Heart right ventricle (tissue), 16 donors: ENCODE measurements at regions not wholly inside any gene's neighbourhood (a gene's known extent, or its start where the extent isn't known, plus 50 kb on each side); places are given as distances from the start of the nearest gene placed in this dataset.

ENCODE experiments used
- ATAC-seq, 8 donors: fragments of 200-7000 bp; cut with Tn5 transposase; one replicate each; pipeline ENCODE4 v1.9.1; 2020; ENCODE audit warnings: mild to moderate bottlenecking in 8 of 8, moderate library complexity in 8 of 8, moderate number of reproducible peaks in 1 of 8
- DNase-seq, 2 donors: peaks; one replicate each; pipeline ENCODE4 v3.0.0-alpha.2; 2020
- H3K27ac ChIP-seq, 10 donors: fragments of 200-600 bp; sonication (generic) in 2 of 10; one replicate each; pipeline versions ENCODE4 v1.5.0 to v1.8.0; 2020 to 2022; ENCODE audit warnings: mild to moderate bottlenecking in 3 of 10
- H3K27me3 ChIP-seq, 7 donors: fragments of 200-600 bp; one replicate each; pipeline ENCODE4 v1.8.0; 2021 to 2022; ENCODE audit warnings: mild to moderate bottlenecking in 2 of 7
- H3K36me3 ChIP-seq, 9 donors: fragments of 200-600 bp; sonication (generic) in 1 of 9; one replicate each; pipeline versions ENCODE4 v1.5.0 to v1.8.0; 2020 to 2022; ENCODE audit warnings: mild to moderate bottlenecking in 2 of 9
- H3K4me1 ChIP-seq, 9 donors: fragments of 200-600 bp; sonication (generic) in 1 of 9; one replicate each; pipeline versions ENCODE4 v1.5.0 to v1.8.0; 2020 to 2022; ENCODE audit warnings: mild to moderate bottlenecking in 4 of 9
- H3K4me3 ChIP-seq, 10 donors: fragments of 200-600 bp; sonication (generic) in 2 of 10; one replicate each; pipeline versions ENCODE4 v1.5.0 to v1.8.0; 2020 to 2022; ENCODE audit warnings: mild to moderate bottlenecking in 7 of 10, moderate library complexity in 2 of 10
- H3K9me3 ChIP-seq, 11 donors: fragments of 200-600 bp in 10 of 11; sonication (generic) in 2 of 11; one replicate each; pipeline versions ENCODE4 v1.5.0 to v1.8.0; 2013 to 2022; ENCODE audit warnings: mild to moderate bottlenecking in 2 of 11, control low read depth in 1 of 11, moderate library complexity in 1 of 11
- WGBS, 2 donors: extraction: QIAGEN DNeasy Blood & Tissue Kit; methylation state at CpG; one replicate each; pipeline ENCODE4 v1.1.7; 2013; ENCODE audit warnings: inconsistent platforms in 1 of 2; 5-methylcytosine and 5-hydroxymethylcytosine counted together
- intact Hi-C, 10 donors: fragments of 100-400 bp; cut with DNase I; formaldehyde crosslinking; loops; one replicate each; pipeline versions ENCODE4 v1.11.1 to v1.14.2; 2022
- TF ChIP-seq, protein P1 (sequence below), 9 donors: fragments of 200-600 bp; sonication (generic) in 2 of 9; IDR thresholded peaks; one replicate each; pipeline versions ENCODE4 v1.5.0 to v1.8.0; 2021 to 2022; ENCODE audit warnings: antibody characterized with exemption in 9 of 9, mild to moderate bottlenecking in 5 of 9, moderate library complexity in 1 of 9
- donor health status: Arrhythmogenic right ventricular cardiomyopathy.
- donor health status: ischemic (EF 13 %, LVEDD 7.1; RV severe dilation, severe dysfunction).
- donor health status: healthy with polysubstance abuse.
- donor health status: DM: no; HTN: yes; CAD: no.
- donor health status: DM: no; HTN: no; CAD: no.
- donor health status: ischemic (EF 25% LVEDD 6.9; RV normal size, moderate dysfunction).
- donor health status: ischemic (EF 25% LVEDD 5.7; RV mildly dilated, moderate dysfunction).
- donor health status: healthy.
- donor health status: DM: yes; HTN: yes; CAD: no.
- donor health status: Ischemic cardiomyopathy.
- donor health status: ischemic (EF 35%, LVEDD 5.7; RV mildly dilated, moderate dysfunction).
- donor health status: nonischemic (EF 11% LVEDD 7.7; RV severe dilation, severe dysfunction).
- donor health status: DM: yes; HTN: yes; CAD: no.
- donor health status: PGD.
- donor health status: ischemic (EF 29% LVEDD 5.4; RV normal size, mild dysfunction).
- donor health status: nonischemic (EF 23%, LVEDD 6.1; RV moderate dilation, normal function).

DNA sequence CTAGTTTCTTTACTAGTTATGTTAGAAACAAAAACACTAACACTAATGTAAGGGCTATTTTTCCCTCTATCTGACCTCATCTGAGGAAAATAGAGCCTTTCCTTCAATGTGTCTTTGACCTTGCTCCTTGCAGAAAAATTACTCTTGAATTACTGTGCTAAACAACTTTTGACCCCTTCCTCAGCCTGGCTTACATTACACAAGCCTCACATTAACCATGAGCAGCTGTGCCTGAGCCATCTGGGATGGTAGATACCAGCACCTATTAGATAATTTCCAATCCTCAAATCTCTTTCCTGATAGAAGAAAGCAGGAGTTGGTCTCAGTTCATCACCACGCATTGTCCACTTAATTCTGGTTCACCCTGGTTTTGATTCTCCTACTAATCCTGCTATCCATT is 134.4 kb upstream of the NCAM1 start:
- Histone ChIP-seq H3K36me3 (no peaks in the 10 kb centered on the region), H3K27ac (no peak overlapping the region), H3K9me3 (peaks cover 0 to 8% (median 0%) of the 10 kb centered on the region in 11 donors), H3K4me1 (no peaks in the 10 kb centered on the region), H3K27me3 (no peaks in the 10 kb centered on the region), H3K4me3 (no peak overlapping the region)
- WGBS, 2 donors = 94% methylated on average over 1 of the region's 1 CpG
- DNase-seq (no peak), ATAC-seq (no peak)
- TF ChIP-seq, protein P1, sequence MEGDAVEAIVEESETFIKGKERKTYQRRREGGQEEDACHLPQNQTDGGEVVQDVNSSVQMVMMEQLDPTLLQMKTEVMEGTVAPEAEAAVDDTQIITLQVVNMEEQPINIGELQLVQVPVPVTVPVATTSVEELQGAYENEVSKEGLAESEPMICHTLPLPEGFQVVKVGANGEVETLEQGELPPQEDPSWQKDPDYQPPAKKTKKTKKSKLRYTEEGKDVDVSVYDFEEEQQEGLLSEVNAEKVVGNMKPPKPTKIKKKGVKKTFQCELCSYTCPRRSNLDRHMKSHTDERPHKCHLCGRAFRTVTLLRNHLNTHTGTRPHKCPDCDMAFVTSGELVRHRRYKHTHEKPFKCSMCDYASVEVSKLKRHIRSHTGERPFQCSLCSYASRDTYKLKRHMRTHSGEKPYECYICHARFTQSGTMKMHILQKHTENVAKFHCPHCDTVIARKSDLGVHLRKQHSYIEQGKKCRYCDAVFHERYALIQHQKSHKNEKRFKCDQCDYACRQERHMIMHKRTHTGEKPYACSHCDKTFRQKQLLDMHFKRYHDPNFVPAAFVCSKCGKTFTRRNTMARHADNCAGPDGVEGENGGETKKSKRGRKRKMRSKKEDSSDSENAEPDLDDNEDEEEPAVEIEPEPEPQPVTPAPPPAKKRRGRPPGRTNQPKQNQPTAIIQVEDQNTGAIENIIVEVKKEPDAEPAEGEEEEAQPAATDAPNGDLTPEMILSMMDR (IDR thresholded peaks at IDR 0.05) = no peak
- intact Hi-C loops = no loop called here

DNA sequence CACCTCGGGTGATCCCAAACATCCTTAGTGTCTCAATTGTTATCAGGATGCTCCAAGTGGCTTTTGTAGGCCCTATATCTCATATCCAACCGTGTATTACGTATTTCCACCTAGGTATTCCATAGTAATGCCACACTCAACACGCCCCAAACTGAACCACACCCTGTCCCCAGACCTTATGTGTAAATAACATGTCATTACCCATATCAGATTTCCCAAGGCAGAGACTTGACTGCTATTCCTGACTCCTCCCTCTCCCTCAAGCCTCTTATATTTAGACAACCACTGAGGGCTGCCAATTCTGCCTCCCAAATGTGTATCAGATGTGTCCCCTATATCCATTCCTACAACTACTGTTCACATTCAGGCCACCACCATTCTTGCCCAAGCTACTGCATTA is 132.8 kb upstream of the NCAM1 start:
- no peak for ATAC-seq
- no peaks in the 10 kb centered on the region for H3K27me3 ChIP-seq
- no peak for DNase-seq
- peaks cover 0 to 5% (median 0%) of the 10 kb centered on the region in 9 donors for H3K4me1 ChIP-seq
- no peaks in the 10 kb centered on the region for H3K36me3 ChIP-seq
- no peak overlapping the region for H3K4me3 ChIP-seq
- TF ChIP-seq, protein P1 (IDR thresholded peaks at IDR 0.05) = no peak
- intact Hi-C loops = no loop called here
- H3K9me3 ChIP-seq = peaks cover 0 to 8% (median 0%) of the 10 kb centered on the region in 11 donors
- WGBS, 2 donors = 76 to 88% methylated on average over 4 of the region's 4 CpGs
- H3K27ac ChIP-seq = no peak overlapping the region

DNA sequence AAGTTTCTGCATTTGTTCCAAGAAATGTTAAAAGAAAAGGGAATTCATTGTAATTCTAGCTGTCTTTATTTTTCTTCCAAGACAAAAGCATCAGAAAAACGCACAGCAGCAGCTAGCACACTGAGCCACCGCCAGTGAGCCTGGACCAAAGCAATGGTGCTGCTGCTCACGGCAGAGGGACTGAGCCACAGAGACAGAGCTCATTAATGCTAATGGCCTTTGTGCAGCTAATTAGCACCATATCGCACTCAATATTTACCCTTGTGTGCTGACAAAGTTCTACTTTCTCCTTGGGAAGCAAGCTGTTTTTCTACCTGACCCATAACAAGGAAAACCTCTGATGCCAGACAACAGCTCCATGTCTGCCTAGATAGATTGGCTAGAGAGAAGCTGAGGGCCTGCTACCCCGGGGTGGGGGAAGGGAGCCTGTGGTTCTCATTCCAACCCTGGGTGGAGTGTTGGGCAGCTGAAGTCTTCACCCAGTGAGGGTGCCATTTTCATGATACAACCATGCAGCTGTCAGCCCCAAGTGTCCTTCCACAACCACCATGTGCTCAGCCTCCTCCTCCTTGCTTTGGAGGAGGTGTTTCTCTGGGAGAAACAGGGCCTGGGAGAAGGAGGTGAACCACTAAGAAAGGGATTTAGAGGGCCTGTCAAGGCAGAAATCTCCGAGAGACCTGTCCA is 131.1 kb upstream of the NCAM1 start:
- H3K36me3 ChIP-seq = no peaks in the 10 kb centered on the region
- H3K4me3 ChIP-seq = no peak overlapping the region
- H3K9me3 ChIP-seq = no peaks in the 10 kb centered on the region
- no peak for ATAC-seq
- no peak for DNase-seq
- intact Hi-C loops = loop anchor here in 3 of 10 donors (10.0 kb wide), 3 partner anchors 175 to 285 kb away; no protein-coding TSS in a partner anchor
- TF ChIP-seq, protein P1 (IDR thresholded peaks at IDR 0.05) = no peak
- 81 to 84% methylated on average over 6 of the region's 6 CpGs for WGBS, 2 donors
- H3K27me3 ChIP-seq = no peaks in the 10 kb centered on the region
- no peak overlapping the region for H3K27ac ChIP-seq
- H3K4me1 ChIP-seq = peaks cover 0 to 21% (median 7%) of the 10 kb centered on the region in 9 donors

DNA sequence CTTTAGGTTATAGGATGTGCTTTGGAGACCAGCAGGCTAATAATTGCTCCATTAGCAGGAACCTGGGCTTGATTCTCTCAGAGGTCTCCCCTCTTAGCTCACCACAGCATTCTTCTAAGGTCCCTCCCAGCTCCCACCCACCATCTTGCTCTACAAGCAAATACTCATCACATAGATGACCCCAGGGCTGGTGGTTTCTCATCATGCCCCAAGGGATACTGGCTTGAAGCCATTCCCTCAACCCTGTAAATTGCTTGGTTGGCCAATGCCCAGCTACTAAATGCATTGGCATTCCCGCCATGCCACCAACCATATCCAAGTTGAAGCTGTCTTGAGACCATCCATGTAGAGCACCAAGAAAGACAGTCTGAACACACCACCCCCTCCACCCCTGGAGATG is 130.2 kb upstream of the NCAM1 start:
- DNase-seq (no peak), ATAC-seq (no peak)
- Histone ChIP-seq H3K36me3 (no peaks in the 10 kb centered on the region), H3K4me1 (peaks cover 0 to 26% (median 10%) of the 10 kb centered on the region in 9 donors), H3K27ac (no peak overlapping the region), H3K27me3 (no peaks in the 10 kb centered on the region), H3K9me3 (no peaks in the 10 kb centered on the region), H3K4me3 (no peak overlapping the region)
- WGBS, 2 donors = 93 to 100% methylated on average over 1 of the region's 1 CpG
- intact Hi-C loops = loop anchor here in 3 of 10 donors (10.0 kb wide), 3 partner anchors 176 to 284 kb away; no protein-coding TSS in a partner anchor
- TF ChIP-seq, protein P1 (IDR thresholded peaks at IDR 0.05) = no peak
